ENCODE measurements at regions not wholly inside any gene's neighbourhood (a gene's known extent, or its start where the extent isn't known, plus 50 kb on each side); places are given as distances from the start of the nearest gene placed in this dataset.
A peak's percentile ranks its signal among the peaks of the same experiment; 100 is the strongest.
"Not testable (repeated sequence)": the region's sequence is repeated elsewhere in the genome, so short reads cannot be mapped to it uniquely, and the experiment has no call there.

GRCh38 chr1:120262791-120263751 lies 86.8 kb upstream of the SEC22B start:
- not testable (repeated sequence) for H3K4me3 Mint-ChIP-seq, ATAC-seq, H3K27ac Mint-ChIP-seq, H3K4me1 Mint-ChIP-seq, H3K27me3 Mint-ChIP-seq, H3K9me3 Mint-ChIP-seq, DNase-seq

DNA sequence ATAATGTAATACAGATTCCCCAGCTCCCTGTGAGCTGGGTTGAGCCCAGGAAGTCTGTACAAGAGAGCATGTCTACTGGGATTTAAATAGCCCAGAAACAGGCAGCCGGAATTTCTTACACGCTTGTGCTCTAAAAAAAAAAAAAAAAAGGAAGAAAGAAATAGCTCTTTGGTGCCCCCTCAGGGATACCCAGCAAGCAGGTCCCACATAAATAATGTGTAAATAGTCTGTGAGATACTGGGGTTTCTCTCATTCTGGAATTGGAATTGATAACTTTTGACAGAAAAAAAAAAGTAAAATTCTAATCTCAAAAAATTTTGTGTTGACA lies 81.4 kb upstream of the SEC22B start:
- H3K4me1 Mint-ChIP-seq, H3K27ac Mint-ChIP-seq, H3K9me3 Mint-ChIP-seq, H3K27me3 Mint-ChIP-seq, DNase-seq, H3K4me3 Mint-ChIP-seq: not testable (repeated sequence)
- ATAC-seq: peak; percentile 25

DNA sequence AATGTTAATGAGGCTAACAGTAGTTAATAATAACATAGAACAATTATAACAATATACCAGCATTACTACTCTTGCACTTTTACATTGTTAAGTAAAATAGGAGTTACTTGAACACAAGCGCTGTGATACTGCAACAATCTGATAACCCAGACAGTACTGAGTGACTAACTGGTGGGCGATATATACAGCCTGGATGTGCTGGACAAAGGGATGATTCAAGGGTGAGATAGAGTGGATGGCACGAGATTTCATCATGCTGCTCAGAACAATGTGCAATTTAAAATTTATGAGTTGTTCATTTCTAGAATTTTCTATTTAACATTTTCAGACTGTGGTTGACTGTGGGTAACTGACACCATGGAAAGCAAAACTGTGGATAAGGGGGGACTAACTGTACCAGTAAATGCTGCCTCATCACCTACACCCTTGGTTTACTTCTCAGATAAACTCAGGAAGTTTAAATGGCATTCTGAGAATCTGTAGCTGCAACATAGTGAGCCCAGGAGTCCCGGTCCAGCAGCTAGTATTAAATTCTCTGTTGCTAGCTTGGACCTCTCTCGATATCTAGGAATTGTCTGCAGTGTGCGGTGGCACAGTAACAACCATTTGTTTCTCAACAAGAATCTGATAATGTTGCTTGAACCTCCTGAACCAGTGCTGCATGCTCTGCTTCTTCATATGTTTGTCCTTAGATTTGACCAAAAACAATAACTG lies 80.9 kb upstream of the SEC22B start:
- H3K27ac Mint-ChIP-seq, H3K4me3 Mint-ChIP-seq, DNase-seq, H3K4me1 Mint-ChIP-seq, H3K27me3 Mint-ChIP-seq, H3K9me3 Mint-ChIP-seq: not testable (repeated sequence)
- ATAC-seq: peak; percentile 99

GRCh38 chr1:120250756-120251155 lies 74.4 kb upstream of the SEC22B start:
- ATAC-seq, H3K27ac Mint-ChIP-seq, H3K4me3 Mint-ChIP-seq, H3K9me3 Mint-ChIP-seq, H3K27me3 Mint-ChIP-seq, DNase-seq, H3K4me1 Mint-ChIP-seq: not testable (repeated sequence)

DNA sequence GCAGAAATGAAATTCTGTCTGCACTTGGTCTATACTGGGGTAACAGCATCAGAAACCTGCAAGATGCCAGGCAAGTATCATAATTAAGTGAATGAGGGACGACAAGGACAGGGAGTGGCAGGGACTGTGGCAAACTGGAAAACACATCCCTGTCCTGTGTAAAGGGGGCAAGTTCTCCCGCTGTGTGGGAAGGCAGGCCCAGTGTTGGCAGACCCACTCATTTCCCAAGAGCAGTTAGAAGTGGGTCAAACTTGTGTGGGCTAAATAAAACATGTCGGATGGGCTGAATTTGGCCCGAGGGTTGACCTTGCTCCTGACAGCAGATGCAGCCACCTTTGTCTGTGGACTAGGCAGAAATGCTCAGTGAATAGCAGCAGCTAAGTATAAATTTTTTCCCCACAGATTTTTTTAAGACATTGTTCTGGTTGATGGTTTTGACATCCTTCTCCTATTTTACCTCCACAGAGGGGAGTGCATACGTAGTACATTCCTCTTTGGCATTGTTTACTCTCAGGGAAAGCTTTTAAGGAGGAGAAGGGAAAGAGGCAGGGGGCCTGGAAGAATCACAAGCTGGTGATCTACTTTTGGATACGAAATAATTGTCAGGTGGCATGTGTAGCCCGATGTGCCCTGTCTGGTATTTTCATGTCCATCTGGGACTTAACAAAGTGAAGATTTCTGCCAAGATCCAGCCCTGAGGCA lies 72.6 kb upstream of the SEC22B start:
- ATAC-seq, H3K27me3 Mint-ChIP-seq, DNase-seq, H3K4me3 Mint-ChIP-seq, H3K4me1 Mint-ChIP-seq, H3K9me3 Mint-ChIP-seq, H3K27ac Mint-ChIP-seq: not testable (repeated sequence)

GRCh38 chr1:120248203-120248602 lies 71.9 kb upstream of the SEC22B start:
- not testable (repeated sequence) for ATAC-seq, H3K4me3 Mint-ChIP-seq, H3K4me1 Mint-ChIP-seq, DNase-seq, H3K27me3 Mint-ChIP-seq, H3K9me3 Mint-ChIP-seq, H3K27ac Mint-ChIP-seq

DNA sequence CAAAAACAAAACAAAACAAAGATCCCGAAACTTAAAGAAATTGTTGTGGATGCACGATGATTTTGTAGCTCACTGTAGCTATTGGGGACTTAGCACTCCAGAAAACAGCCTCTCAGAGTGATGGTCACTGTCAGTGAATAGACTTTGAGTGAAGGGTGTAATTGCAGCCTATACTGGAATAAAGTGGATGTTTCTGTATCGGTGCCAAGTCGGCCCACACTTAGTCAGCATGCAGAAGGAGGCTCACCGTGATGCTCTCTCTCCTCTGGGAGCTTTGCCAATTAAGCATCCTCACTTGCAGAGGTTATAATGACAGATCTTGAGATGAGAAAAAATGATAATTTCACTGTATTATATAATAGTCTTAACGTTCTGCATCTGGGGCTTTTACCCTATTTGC lies 67.5 kb upstream of the SEC22B start:
- not testable (repeated sequence) for H3K4me3 Mint-ChIP-seq, ATAC-seq, H3K9me3 Mint-ChIP-seq, DNase-seq, H3K27ac Mint-ChIP-seq, H3K27me3 Mint-ChIP-seq, H3K4me1 Mint-ChIP-seq

- ATAC-seq, H3K27ac Mint-ChIP-seq, H3K27me3 Mint-ChIP-seq, DNase-seq, H3K4me1 Mint-ChIP-seq, H3K9me3 Mint-ChIP-seq, H3K4me3 Mint-ChIP-seq: not testable (repeated sequence)
Measured at GRCh38 chr1:120242582-120242981, 66.3 kb upstream of the SEC22B start.

- not testable (repeated sequence) for ATAC-seq, DNase-seq, H3K9me3 Mint-ChIP-seq, H3K4me3 Mint-ChIP-seq, H3K4me1 Mint-ChIP-seq, H3K27ac Mint-ChIP-seq, H3K27me3 Mint-ChIP-seq
Measured at GRCh38 chr1:120241868-120242267, 65.5 kb upstream of the SEC22B start.

- not testable (repeated sequence) for H3K9me3 Mint-ChIP-seq, H3K4me1 Mint-ChIP-seq, H3K27me3 Mint-ChIP-seq, H3K4me3 Mint-ChIP-seq, H3K27ac Mint-ChIP-seq, DNase-seq, ATAC-seq
Measured at GRCh38 chr1:120240181-120240580, 63.9 kb upstream of the SEC22B start.

GRCh38 chr1:120239351-120239750 lies 63.0 kb upstream of the SEC22B start:
- H3K27ac Mint-ChIP-seq: not testable (repeated sequence)

DNA sequence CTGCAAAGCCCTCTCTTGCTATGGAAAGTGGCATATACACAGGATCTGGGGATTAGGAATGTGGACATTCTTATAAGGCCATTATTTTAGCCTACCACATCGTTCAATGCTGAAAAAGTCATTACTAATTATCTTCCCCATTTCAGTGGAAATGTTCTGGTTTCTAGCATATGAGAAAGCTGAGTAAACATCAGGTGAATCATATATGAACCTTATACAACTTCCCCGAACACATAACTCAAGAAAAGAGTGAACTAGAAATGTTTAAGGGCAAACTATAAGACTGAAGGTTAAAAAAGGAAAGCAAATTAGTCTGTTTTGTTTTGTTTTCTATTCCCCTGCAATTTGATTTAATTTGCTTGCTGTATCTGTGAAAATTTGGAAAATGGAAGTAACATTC lies 62.5 kb upstream of the SEC22B start:
- not testable (repeated sequence) for H3K27me3 Mint-ChIP-seq, H3K4me1 Mint-ChIP-seq, H3K9me3 Mint-ChIP-seq, H3K4me3 Mint-ChIP-seq, H3K27ac Mint-ChIP-seq, ATAC-seq, DNase-seq

More at GRCh38 chr1:120239351-120239750, 63.0 kb upstream of the SEC22B start:
- not testable (repeated sequence) for H3K4me1 Mint-ChIP-seq, DNase-seq, H3K4me3 Mint-ChIP-seq, H3K9me3 Mint-ChIP-seq, ATAC-seq, H3K27me3 Mint-ChIP-seq

- ATAC-seq: peak; percentile 9
- DNase-seq, H3K4me1 Mint-ChIP-seq, H3K27ac Mint-ChIP-seq, H3K27me3 Mint-ChIP-seq, H3K4me3 Mint-ChIP-seq, H3K9me3 Mint-ChIP-seq: not testable (repeated sequence)
Measured at GRCh38 chr1:120233661-120234018, 57.3 kb upstream of the SEC22B start.

DNA sequence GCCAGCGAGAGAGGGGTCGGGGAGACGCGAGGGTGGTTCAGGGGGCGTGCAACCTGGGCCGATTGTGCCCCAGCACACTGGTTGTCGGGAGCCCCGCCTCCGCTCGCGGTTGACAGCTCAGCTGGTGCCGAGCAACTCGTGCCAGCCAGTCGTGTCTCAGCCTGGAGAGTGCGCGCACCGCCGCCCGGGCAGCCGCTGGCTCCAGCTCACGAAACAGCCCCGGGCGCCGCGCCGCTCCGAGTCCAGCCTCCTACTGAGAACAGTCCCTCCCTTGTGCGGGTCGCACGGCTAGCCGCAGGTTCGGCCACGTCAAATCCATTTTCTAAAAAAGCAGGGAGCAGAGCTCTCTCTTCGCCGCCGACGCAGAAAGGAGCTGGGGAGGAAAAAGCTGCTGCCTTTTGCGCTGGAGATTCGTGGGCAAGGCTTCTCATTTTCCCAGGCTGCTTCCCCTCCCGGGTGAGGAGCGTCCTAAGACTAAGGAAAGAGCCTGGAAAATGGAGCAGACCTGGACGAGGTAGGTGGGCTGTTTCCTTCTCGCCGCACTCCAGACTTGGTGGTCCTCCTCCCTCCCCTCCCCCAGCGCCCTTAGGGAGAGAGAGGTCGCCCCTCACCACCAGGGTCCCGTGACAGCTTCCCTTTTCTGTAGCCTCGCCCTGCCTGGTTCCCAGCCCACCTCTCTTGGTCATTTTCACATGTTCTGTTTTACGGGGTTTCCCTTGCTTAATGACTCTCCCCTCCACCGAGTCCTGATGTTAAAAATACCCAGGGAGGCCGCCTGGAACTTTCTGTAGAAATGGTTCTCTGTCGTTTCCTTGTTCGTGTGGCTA lies 56.7 kb upstream of the SEC22B start:
- not testable (repeated sequence) for H3K27ac Mint-ChIP-seq, H3K27me3 Mint-ChIP-seq, H3K9me3 Mint-ChIP-seq, H3K4me1 Mint-ChIP-seq, H3K4me3 Mint-ChIP-seq
- DNase-seq (peak in 1 of 2 donors; percentile 3), ATAC-seq (peak; percentile 97)

DNA sequence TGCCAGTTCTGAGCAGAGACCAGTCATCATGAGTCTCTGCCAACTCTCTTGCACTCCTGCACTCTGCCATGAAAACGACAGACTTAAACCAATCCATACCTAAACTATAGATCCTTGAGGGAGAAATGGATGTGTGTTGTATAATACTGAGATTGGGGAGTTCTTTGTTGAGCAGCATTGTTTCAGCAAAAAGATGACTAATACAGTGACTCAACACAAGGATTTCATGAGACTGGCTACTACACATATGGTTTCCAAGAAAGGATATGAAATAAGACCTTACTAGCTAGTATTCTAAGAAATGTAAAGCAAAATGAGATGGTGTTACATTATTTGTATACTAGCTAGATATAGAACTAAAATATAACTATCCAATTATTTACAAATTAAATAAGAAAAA lies 53.5 kb upstream of the SEC22B start:
- H3K27me3 Mint-ChIP-seq, H3K27ac Mint-ChIP-seq, H3K4me3 Mint-ChIP-seq, H3K9me3 Mint-ChIP-seq, H3K4me1 Mint-ChIP-seq, DNase-seq: not testable (repeated sequence)
- ATAC-seq: peak; percentile 56
